ENCODE measurements at regions not wholly inside any gene's neighbourhood (a gene's known extent, or its start where the extent isn't known, plus 50 kb on each side); places are given as distances from the start of the nearest gene placed in this dataset.

DNA sequence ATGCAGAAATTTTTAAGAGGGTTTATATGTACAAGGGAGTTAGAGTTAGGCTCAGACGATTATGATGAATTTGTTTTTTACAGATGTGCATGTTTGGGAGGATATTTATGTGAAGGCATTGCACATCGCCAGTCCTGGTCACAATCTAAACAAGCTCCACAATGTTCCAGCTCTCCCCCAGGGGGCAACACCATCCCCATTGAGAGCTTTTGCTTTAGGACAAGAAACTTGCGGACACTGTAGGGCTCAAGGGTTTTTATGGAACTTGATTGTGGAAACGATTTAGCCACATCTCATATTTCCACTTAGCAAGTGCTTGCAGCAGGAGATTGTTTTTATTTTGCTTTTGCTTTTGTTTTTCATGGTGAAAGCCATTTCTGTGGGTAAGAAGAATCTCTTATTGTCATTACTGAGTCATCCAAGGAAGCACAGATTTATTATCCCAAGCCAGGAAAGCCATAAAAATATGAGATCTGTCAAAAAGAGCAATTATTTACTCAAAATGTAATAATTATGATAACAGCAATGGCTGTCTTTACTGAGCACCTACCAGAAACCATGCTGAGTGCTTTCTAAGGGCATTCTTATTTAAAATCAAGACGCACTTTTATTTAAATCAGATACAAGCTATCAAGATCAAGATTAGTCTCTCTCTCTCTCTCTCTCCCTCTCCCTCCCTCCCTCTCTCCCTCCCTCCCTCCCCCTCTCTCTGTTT is 276.7 kb upstream of the SRRM4 start:
- FAIRE-seq (no peak), DNase-seq (ENCODE audit: insufficient read length, low spot score) (no peak)
- TF ChIP-seq, protein P1, sequence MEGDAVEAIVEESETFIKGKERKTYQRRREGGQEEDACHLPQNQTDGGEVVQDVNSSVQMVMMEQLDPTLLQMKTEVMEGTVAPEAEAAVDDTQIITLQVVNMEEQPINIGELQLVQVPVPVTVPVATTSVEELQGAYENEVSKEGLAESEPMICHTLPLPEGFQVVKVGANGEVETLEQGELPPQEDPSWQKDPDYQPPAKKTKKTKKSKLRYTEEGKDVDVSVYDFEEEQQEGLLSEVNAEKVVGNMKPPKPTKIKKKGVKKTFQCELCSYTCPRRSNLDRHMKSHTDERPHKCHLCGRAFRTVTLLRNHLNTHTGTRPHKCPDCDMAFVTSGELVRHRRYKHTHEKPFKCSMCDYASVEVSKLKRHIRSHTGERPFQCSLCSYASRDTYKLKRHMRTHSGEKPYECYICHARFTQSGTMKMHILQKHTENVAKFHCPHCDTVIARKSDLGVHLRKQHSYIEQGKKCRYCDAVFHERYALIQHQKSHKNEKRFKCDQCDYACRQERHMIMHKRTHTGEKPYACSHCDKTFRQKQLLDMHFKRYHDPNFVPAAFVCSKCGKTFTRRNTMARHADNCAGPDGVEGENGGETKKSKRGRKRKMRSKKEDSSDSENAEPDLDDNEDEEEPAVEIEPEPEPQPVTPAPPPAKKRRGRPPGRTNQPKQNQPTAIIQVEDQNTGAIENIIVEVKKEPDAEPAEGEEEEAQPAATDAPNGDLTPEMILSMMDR (IDR thresholded peaks at IDR 0.05; ENCODE audit: insufficient read depth, missing control alignments), result peak; percentile 3

- no peak for FAIRE-seq
- DNase-seq (ENCODE audit: insufficient read length, low spot score), result no peak
- TF ChIP-seq, protein P1 (IDR thresholded peaks at IDR 0.05; ENCODE audit: insufficient read depth, missing control alignments), result no peak
These were observed 274.9 kb upstream of the SRRM4 start for GRCh38 chr12:118706437-118706836.

- DNase-seq (ENCODE audit: insufficient read length, low spot score), result no peak
- FAIRE-seq, result no peak
- TF ChIP-seq, protein P1 (IDR thresholded peaks at IDR 0.05; ENCODE audit: insufficient read depth, missing control alignments), result no peak
These were observed 271.4 kb upstream of the SRRM4 start for GRCh38 chr12:118709946-118710345.

DNA sequence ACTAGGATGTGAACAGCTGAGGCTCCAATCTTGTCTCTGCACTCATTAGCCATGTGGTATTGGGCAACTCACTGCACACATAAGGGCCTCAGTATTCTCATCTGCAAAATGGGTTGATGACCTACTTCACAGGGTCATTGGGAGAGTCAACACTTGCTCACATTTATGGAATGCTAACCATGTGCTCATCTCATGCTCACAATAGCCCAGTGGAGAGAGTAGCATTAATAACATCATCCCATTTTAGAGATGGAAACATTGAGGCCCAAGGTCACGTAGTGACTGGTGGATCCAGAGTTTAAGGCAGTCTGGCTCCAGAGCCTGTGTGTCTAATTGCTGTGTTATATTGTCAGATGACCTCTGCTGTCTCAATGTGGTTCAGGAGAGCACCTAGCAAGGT is 270.2 kb upstream of the SRRM4 start:
- TF ChIP-seq, protein P1 (IDR thresholded peaks at IDR 0.05; ENCODE audit: insufficient read depth, missing control alignments), result no peak
- FAIRE-seq (no peak), DNase-seq (ENCODE audit: insufficient read length, low spot score) (no peak)

GRCh38 chr12:118714051-118714460 is 267.3 kb upstream of the SRRM4 start:
- no peak for DNase-seq (ENCODE audit: insufficient read length, low spot score)
- TF ChIP-seq, protein P1 (IDR thresholded peaks at IDR 0.05; ENCODE audit: insufficient read depth, missing control alignments), result peak; percentile 69
- FAIRE-seq, result peak; percentile 68

- DNase-seq (ENCODE audit: insufficient read length, low spot score) (no peak), FAIRE-seq (peak; percentile 35)
- TF ChIP-seq, protein P1 (IDR thresholded peaks at IDR 0.05; ENCODE audit: insufficient read depth, missing control alignments), result no peak
These were observed 266.8 kb upstream of the SRRM4 start for GRCh38 chr12:118714500-118714899.

- TF ChIP-seq, protein P1 (IDR thresholded peaks at IDR 0.05; ENCODE audit: insufficient read depth, missing control alignments), result no peak
- FAIRE-seq, result no peak
- DNase-seq (ENCODE audit: insufficient read length, low spot score), result no peak
These were observed 265.7 kb upstream of the SRRM4 start for GRCh38 chr12:118715647-118716046.
